ENCODE measurements at regions not wholly inside any gene's neighbourhood (a gene's known extent, or its start where the extent isn't known, plus 50 kb on each side); places are given as distances from the start of the nearest gene placed in this dataset.

GRCh38 chr9:95634114-95634513 is 117.3 kb upstream of the PTCH1 start:
- H3K9me1 ChIP-seq (ENCODE audit: insufficient read depth, low read length): no peaks in the 10 kb centered on the region
- H2BK20ac ChIP-seq (ENCODE audit: low read depth, low read length): no peak overlapping the region
- in situ Hi-C loops (cut with MboI; ENCODE audit: low sequenced_read_pairs) (no loop called here), intact Hi-C loops (cut with micrococcal nuclease) (no loop called here), dilution Hi-C loops (cut with HindIII; ENCODE audit: low sequenced_read_pairs, unreplicated experiment) (no loop called here)
- ChIA-PET CTCF (no interaction called here), POLR2A (ENCODE audit: unreplicated experiment) (no interaction called here)
- no peak for DNase-seq
- no peak overlapping the region for H3K14ac ChIP-seq (replicated peaks; ENCODE audit: low read depth, low read length)
- no TSS peak for BruUV-seq (replicated peaks)
- H4K91ac ChIP-seq (ENCODE audit: insufficient read depth, low read depth, low read length): no peak overlapping the region
- peaks cover 11% of the 10 kb centered on the region; the same call in 1 of the 2 replicates for H3K27me3 ChIP-seq (ENCODE audit: control insufficient read depth, insufficient read depth, low read length)
- H3K27ac ChIP-seq (ENCODE audit: insufficient read depth, low read length): no peak overlapping the region
- no peak overlapping the region for H3K4me2 ChIP-seq (ENCODE audit: low read depth, low read length)
- no peak overlapping the region for H2BK120ac ChIP-seq (ENCODE audit: low read depth, low read length)
- no CpG with 5 or more reads among the region's 4 CpGs for WGBS, 2 experiments (ENCODE audit: extremely low coverage in 2 of 2, insufficient read length in 1 of 2)
- no peak overlapping the region for H2AFZ ChIP-seq (replicated peaks; ENCODE audit: low read length, poor library complexity)
- no peaks in the 10 kb centered on the region for H3K4me1 ChIP-seq (ENCODE audit: control insufficient read depth, insufficient read depth, low read length)
- H2BK5ac ChIP-seq (ENCODE audit: low read depth, low read length, poor library complexity, severe bottlenecking): no peak overlapping the region
- no peak overlapping the region for H3K56ac ChIP-seq (ENCODE audit: extremely low read depth, insufficient read depth, low read length)
- no peak overlapping the region for H3K18ac ChIP-seq (ENCODE audit: low read depth, low read length)
- H3K9ac ChIP-seq (ENCODE audit: low read depth, low read length): no peak overlapping the region
- ATAC-seq (ENCODE audit: low read depth): no peak
- no peak overlapping the region for H3K23ac ChIP-seq (ENCODE audit: low read depth, low read length)
- TF ChIP-seq CEBPB (IDR thresholded peaks at IDR 0.05; ENCODE audit: low read depth, low read length): no peak
- no peak for TF ChIP-seq FOS (IDR thresholded peaks at IDR 0.05; ENCODE audit: low read depth, low read length)
- TF ChIP-seq RFX5 (IDR thresholded peaks at IDR 0.05; ENCODE audit: low read depth, low read length): no peak
- no peak for TF ChIP-seq USF2 (IDR thresholded peaks at IDR 0.05; ENCODE audit: low read depth, low read length)
- TF ChIP-seq SMC3 (IDR thresholded peaks at IDR 0.05; ENCODE audit: low read depth, low read length): no peak
- TF ChIP-seq NFE2L2 (IDR thresholded peaks at IDR 0.05; ENCODE audit: low read depth, low read length): no peak
- no peak for TF ChIP-seq RAD21 (IDR thresholded peaks at IDR 0.05; ENCODE audit: low read length)
- TF ChIP-seq CTCF (conservative IDR thresholded peaks at IDR 0.05; ENCODE audit: low read depth, low read length): no peak
- TF ChIP-seq MAZ (IDR thresholded peaks at IDR 0.05; ENCODE audit: borderline replicate concordance, low read depth, low read length): no peak
- TF ChIP-seq CHD1 (IDR thresholded peaks at IDR 0.05; ENCODE audit: low read depth, low read length): no peak
- H2AK5ac ChIP-seq (ENCODE audit: low read depth, low read length): no peak overlapping the region
- H3K9me3 ChIP-seq (ENCODE audit: control insufficient read depth, insufficient read depth, low read length): no peaks in the 10 kb centered on the region; the same call in 1 of the 2 replicates
- no peak overlapping the region for H4K8ac ChIP-seq (ENCODE audit: low read depth in 2 of 2, low read length in 2 of 2)
- H2AK9ac ChIP-seq (replicated peaks; ENCODE audit: low read depth, low read length, poor library complexity): no peak overlapping the region
- H3K4me3 ChIP-seq (ENCODE audit: insufficient read depth, low read depth, low read length): no peak overlapping the region
- H4K20me1 ChIP-seq (ENCODE audit: insufficient read depth, low read length): no peaks in the 10 kb centered on the region
- H2BK15ac ChIP-seq (ENCODE audit: low read depth, low read length): no peak overlapping the region
- no peaks in the 10 kb centered on the region for H3K36me3 ChIP-seq (ENCODE audit: control insufficient read depth, insufficient read depth, low read length)
- H3K4ac ChIP-seq (ENCODE audit: low read depth, low read length): no peak overlapping the region
- no peaks in the 10 kb centered on the region for H3K79me1 ChIP-seq (ENCODE audit: low read depth in 1 of 2, low read length in 2 of 2)
- H4K5ac ChIP-seq (ENCODE audit: low read depth, low read length): no peak overlapping the region
